ENCODE measurements at regions not wholly inside any gene's neighbourhood (a gene's known extent, or its start where the extent isn't known, plus 50 kb on each side); places are given as distances from the start of the nearest gene placed in this dataset.

DNA sequence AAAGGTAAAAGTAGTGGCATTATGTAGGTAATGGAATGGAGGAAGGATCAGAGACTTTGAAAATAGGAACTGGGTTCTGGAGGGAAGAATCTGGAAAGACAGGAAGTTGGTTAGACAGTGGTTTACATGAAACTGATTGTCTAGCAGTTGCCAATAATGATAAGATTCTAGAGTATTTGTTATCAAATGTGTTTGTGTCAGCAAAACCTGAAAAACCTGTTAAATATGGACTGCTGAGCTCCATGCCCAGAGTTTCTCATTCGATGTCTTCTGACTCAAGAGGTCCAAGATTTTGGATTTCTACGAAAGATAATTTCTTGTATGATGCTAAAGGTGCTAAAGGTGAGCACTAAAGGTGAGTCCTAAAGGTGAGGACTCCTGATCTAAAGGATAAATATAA, 515.0 kb upstream of the TUSC1 start:
- DNase-seq (ENCODE audit: low read depth): no peak
- H3K4me3 ChIP-seq (ENCODE audit: low read depth, low read length): no peak overlapping the region
- TF ChIP-seq POLR2A (IDR thresholded peaks at IDR 0.05; ENCODE audit: extremely low read depth, insufficient read length) (no peak), MYC (IDR thresholded peaks at IDR 0.05; ENCODE audit: low read depth, low read length) (no peak), CTCF (IDR thresholded peaks at IDR 0.05; ENCODE audit: low read depth, low read length) (no peak)
- TF ChIP-seq, protein P1, sequence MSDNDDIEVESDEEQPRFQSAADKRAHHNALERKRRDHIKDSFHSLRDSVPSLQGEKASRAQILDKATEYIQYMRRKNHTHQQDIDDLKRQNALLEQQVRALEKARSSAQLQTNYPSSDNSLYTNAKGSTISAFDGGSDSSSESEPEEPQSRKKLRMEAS (IDR thresholded peaks at IDR 0.05; ENCODE audit: low read depth, low read length): no peak

DNA sequence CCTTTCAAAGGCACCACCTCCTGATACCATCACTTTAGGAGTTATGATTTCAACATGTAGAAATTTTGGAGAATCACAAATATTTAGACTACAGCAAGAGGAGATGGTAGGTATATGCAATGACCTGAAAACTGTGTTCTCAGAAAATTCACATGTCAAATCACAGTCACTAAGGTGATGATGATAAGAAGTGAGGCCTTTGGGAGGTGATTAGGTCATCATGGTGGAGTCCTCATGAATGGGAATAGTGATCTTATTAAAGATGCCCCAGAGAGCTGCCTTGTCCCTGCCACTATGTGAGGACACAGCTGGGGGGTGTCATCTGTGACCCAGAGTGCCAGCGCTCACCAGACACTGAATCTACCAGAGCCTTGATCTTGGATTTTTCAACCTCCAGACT, 513.5 kb upstream of the TUSC1 start:
- DNase-seq (ENCODE audit: low read depth): no peak
- TF ChIP-seq, protein P1 (IDR thresholded peaks at IDR 0.05; ENCODE audit: low read depth, low read length): no peak
- TF ChIP-seq MYC (IDR thresholded peaks at IDR 0.05; ENCODE audit: low read depth, low read length) (no peak), CTCF (IDR thresholded peaks at IDR 0.05; ENCODE audit: low read depth, low read length) (no peak), POLR2A (IDR thresholded peaks at IDR 0.05; ENCODE audit: extremely low read depth, insufficient read length) (no peak)
- no peak overlapping the region for H3K4me3 ChIP-seq (ENCODE audit: low read depth, low read length)

- no peak for DNase-seq (ENCODE audit: low read depth)
- no peak for TF ChIP-seq MYC (IDR thresholded peaks at IDR 0.05; ENCODE audit: low read depth, low read length)
- TF ChIP-seq POLR2A (IDR thresholded peaks at IDR 0.05; ENCODE audit: extremely low read depth, insufficient read length): no peak
- no peak for TF ChIP-seq CTCF (IDR thresholded peaks at IDR 0.05; ENCODE audit: low read depth, low read length)
- TF ChIP-seq, protein P1 (IDR thresholded peaks at IDR 0.05; ENCODE audit: low read depth, low read length): no peak
- no peak overlapping the region for H3K4me3 ChIP-seq (ENCODE audit: low read depth, low read length)
These were observed 503.6 kb upstream of the TUSC1 start for GRCh38 chr9:26181836-26182235.

DNA sequence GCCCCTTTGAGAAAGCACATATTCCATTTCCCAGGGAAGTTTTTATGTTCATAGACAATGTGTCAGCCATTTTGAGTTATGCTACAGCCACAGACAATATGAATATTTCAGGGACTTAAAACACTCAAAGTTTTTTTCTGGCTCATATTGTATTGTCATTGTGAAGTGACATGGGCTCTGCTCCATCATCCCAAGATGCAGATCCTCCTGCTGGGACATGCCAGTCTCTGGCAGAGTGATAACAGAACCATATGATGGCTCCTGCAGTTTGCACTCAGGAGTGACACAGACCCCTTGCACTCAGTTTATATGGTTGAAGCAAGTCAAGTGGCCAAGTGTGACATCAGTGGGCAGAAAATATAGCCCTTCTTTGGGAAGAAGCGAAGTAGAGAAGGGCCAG, 498.4 kb upstream of the TUSC1 start:
- no peak overlapping the region for H3K4me3 ChIP-seq (ENCODE audit: low read depth, low read length)
- TF ChIP-seq, protein P1 (IDR thresholded peaks at IDR 0.05; ENCODE audit: low read depth, low read length): no peak
- TF ChIP-seq CTCF (IDR thresholded peaks at IDR 0.05; ENCODE audit: low read depth, low read length) (no peak), POLR2A (IDR thresholded peaks at IDR 0.05; ENCODE audit: extremely low read depth, insufficient read length) (no peak)
- DNase-seq (ENCODE audit: low read depth): no peak

DNA sequence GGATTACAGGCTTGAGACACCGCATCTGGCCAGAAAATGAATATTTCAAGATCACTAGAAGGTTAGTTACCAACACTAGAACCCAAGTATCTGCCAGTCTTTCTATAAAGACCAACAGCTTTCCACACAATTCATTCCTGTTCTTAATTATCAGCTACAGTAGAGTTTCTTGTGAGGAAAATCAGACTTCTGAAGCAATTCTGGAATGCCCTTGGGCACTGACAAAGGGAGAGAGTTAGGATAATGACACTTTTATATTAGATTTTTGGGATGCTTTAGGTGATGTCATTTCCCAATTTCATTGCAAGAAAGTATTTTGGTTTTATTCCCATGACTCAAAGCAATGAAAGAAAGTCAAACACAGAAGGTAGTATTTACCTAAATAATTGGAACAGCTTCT, 497.0 kb upstream of the TUSC1 start:
- TF ChIP-seq, protein P1 (IDR thresholded peaks at IDR 0.05; ENCODE audit: low read depth, low read length): no peak
- TF ChIP-seq MYC (IDR thresholded peaks at IDR 0.05; ENCODE audit: low read depth, low read length) (no peak), CTCF (IDR thresholded peaks at IDR 0.05; ENCODE audit: low read depth, low read length) (no peak), POLR2A (IDR thresholded peaks at IDR 0.05; ENCODE audit: extremely low read depth, insufficient read length) (no peak)
- DNase-seq (ENCODE audit: low read depth): no peak
- H3K4me3 ChIP-seq (ENCODE audit: low read depth, low read length): no peak overlapping the region

GRCh38 chr9:26172301-26172700, 494.1 kb upstream of the TUSC1 start:
- H3K4me3 ChIP-seq (ENCODE audit: low read depth, low read length): no peak overlapping the region
- TF ChIP-seq POLR2A (IDR thresholded peaks at IDR 0.05; ENCODE audit: extremely low read depth, insufficient read length) (no peak), MYC (IDR thresholded peaks at IDR 0.05; ENCODE audit: low read depth, low read length) (no peak), CTCF (IDR thresholded peaks at IDR 0.05; ENCODE audit: low read depth, low read length) (no peak)
- TF ChIP-seq, protein P1 (IDR thresholded peaks at IDR 0.05; ENCODE audit: low read depth, low read length): no peak

More at GRCh38 chr9:26172301-26172700, 494.1 kb upstream of the TUSC1 start:
- no peak for DNase-seq (ENCODE audit: low read depth)
